Fibroblast of gingiva (primary cell): ENCODE measurements at regions not wholly inside any gene's neighbourhood (a gene's known extent, or its start where the extent isn't known, plus 50 kb on each side); places are given as distances from the start of the nearest gene placed in this dataset.
A peak's percentile ranks its signal among the peaks of the same experiment; 100 is the strongest.

Experiments used
- DNase-seq: peaks from one replicate; pipeline ENCODE4 v3.0.0-alpha.2; 2011; ENCODE audit warnings: low read depth

- DNase-seq = no peak
These were observed 61.5 kb upstream of the AP1S2 start for GRCh38 chrX:15915959-15916703.

GRCh38 chrX:15914486-15914885 lies 59.9 kb upstream of the AP1S2 start:
- no peak for DNase-seq

- no peak for DNase-seq
These were observed 58.5 kb upstream of the AP1S2 start for GRCh38 chrX:15913146-15913545.

- peak; percentile 2 for DNase-seq
These were observed 57.3 kb upstream of the AP1S2 start for GRCh38 chrX:15911734-15912550.

- no peak for DNase-seq
These were observed 55.0 kb upstream of the AP1S2 start for GRCh38 chrX:15909605-15910004.

- no peak for DNase-seq
These were observed 54.1 kb upstream of the AP1S2 start for GRCh38 chrX:15908603-15909290.

- no peak for DNase-seq
These were observed 51.7 kb upstream of the AP1S2 start for GRCh38 chrX:15906041-15906943.
